ENCODE measurements at regions not wholly inside any gene's neighbourhood (a gene's known extent, or its start where the extent isn't known, plus 50 kb on each side); places are given as distances from the start of the nearest gene placed in this dataset.

DNA sequence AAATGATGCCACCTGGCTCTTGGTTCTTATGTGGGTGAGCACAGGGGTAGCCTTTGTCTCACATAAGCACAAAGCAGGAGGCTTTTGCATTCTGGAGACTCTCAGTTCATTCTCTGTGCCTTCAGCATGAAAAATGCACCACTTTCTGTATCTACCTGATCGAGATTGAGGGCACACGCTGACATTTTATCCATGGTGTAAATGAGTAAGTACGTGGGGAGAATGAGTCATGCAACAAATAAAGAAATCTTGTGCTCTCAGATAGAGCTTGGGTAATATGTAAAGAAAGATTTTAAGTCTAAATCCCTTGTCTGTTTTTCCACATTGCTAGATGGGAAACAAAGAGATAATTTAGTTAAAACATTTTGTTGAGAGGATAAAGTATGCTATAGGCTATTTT, 607.2 kb upstream of the WWC1 start:
- no peak for TF ChIP-seq EZH2 (IDR thresholded peaks at IDR 0.05; ENCODE audit: low read length)
- TF ChIP-seq, protein P1, sequence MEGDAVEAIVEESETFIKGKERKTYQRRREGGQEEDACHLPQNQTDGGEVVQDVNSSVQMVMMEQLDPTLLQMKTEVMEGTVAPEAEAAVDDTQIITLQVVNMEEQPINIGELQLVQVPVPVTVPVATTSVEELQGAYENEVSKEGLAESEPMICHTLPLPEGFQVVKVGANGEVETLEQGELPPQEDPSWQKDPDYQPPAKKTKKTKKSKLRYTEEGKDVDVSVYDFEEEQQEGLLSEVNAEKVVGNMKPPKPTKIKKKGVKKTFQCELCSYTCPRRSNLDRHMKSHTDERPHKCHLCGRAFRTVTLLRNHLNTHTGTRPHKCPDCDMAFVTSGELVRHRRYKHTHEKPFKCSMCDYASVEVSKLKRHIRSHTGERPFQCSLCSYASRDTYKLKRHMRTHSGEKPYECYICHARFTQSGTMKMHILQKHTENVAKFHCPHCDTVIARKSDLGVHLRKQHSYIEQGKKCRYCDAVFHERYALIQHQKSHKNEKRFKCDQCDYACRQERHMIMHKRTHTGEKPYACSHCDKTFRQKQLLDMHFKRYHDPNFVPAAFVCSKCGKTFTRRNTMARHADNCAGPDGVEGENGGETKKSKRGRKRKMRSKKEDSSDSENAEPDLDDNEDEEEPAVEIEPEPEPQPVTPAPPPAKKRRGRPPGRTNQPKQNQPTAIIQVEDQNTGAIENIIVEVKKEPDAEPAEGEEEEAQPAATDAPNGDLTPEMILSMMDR (optimal IDR thresholded peaks at IDR 0.05 in 1 of 3, IDR thresholded peaks at IDR 0.05 in 1 of 3, conservative IDR thresholded peaks at IDR 0.05 in 1 of 3; ENCODE audit: extremely low read depth in 1 of 3, insufficient read depth in 2 of 3, low read length in 3 of 3), result no peak
- no peaks in the 10 kb centered on the region for H4K20me1 ChIP-seq (ENCODE audit: control insufficient read depth, extremely low read depth, insufficient read depth, low read length)
- no peak overlapping the region for H3K4me2 ChIP-seq (ENCODE audit: control insufficient read depth, extremely low read depth, insufficient read depth, low read depth, low read length)
- H2AFZ ChIP-seq (ENCODE audit: control insufficient read depth, low read length), result no peak overlapping the region
- H3K27ac ChIP-seq (ENCODE audit: control insufficient read depth, insufficient read depth, low read length), result no peak overlapping the region
- H3K27me3 ChIP-seq (ENCODE audit: control insufficient read depth, extremely low read depth, insufficient read depth, low read length), result no peaks in the 10 kb centered on the region
- no peaks in the 10 kb centered on the region for H3K4me1 ChIP-seq (ENCODE audit: control insufficient read depth, extremely low read depth, insufficient read depth, low read length)
- dilution Hi-C loops (cut with MboI; ENCODE audit: extremely low pct_ligation_motif_present, low sequenced_read_pairs), result no loop called here
- no peak for DNase-seq (ENCODE audit: low read depth, low spot score)
- H3K79me2 ChIP-seq (ENCODE audit: control insufficient read depth, insufficient read depth, low read length), result no peaks in the 10 kb centered on the region
- no peaks in the 10 kb centered on the region for H3K9me3 ChIP-seq (ENCODE audit: control insufficient read depth, low read depth, low read length)
- H3K4me3 ChIP-seq (ENCODE audit: control insufficient read depth in 2 of 3, extremely low read depth in 1 of 3, insufficient read depth in 2 of 3, low read depth in 1 of 3, low read length in 3 of 3), result no peak overlapping the region
- no peaks in the 10 kb centered on the region for H3K36me3 ChIP-seq (ENCODE audit: control insufficient read depth in 2 of 2, extremely low read depth in 1 of 2, insufficient read depth in 2 of 2, low read length in 2 of 2)
- no peak for FAIRE-seq
- no peaks in the 10 kb centered on the region for H3K9me1 ChIP-seq (ENCODE audit: control insufficient read depth, extremely low read depth, insufficient read depth, low read length)
- H3K9ac ChIP-seq (ENCODE audit: control insufficient read depth, extremely low read depth, insufficient read depth, low read length), result no peak overlapping the region

DNA sequence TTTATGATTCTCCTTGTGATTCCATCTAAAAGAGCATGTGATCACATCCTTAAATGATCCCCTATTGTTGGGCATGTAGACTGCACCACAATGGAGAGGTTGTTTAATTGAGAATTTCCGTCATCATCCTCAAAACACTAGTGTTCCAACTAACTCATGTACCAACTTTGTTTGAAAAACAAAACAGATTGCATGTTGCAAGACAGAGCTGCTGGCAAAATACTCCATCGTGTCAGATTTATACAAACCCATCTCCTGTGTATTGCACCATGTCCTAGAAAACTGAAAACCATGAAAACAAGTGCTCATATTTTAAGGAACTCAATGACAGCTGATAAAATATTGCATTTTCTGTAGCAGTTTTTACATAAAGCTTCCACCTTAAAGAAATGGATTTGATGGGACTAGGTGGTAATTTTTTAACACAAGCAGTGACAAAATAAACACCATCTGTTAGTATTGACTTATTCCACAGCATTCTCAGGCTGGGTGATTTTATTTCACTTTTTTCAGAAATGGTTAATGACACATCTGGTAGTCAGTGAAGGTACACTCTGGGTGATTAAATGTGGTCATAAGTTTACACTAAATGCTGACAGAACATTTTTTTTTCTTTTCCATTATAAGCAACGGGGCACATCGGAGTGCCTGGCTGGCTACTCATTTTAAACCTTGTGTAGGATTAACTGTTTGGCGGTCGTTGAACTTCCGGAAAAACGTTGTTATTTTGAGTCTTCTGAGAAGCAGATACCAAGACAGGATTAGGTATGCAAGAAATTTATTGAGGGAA, 602.9 kb upstream of the WWC1 start:
- FAIRE-seq (peak; percentile 43), DNase-seq (ENCODE audit: low read depth, low spot score) (no peak)
- no peak overlapping the region for H3K4me2 ChIP-seq (ENCODE audit: control insufficient read depth, extremely low read depth, insufficient read depth, low read depth, low read length)
- H3K9me3 ChIP-seq (ENCODE audit: control insufficient read depth, low read depth, low read length), result no peaks in the 10 kb centered on the region
- no peaks in the 10 kb centered on the region for H4K20me1 ChIP-seq (ENCODE audit: control insufficient read depth, extremely low read depth, insufficient read depth, low read length)
- H3K36me3 ChIP-seq (ENCODE audit: control insufficient read depth in 2 of 2, extremely low read depth in 1 of 2, insufficient read depth in 2 of 2, low read length in 2 of 2), result no peaks in the 10 kb centered on the region
- no peak overlapping the region for H3K9ac ChIP-seq (ENCODE audit: control insufficient read depth, extremely low read depth, insufficient read depth, low read length)
- no peak overlapping the region for H2AFZ ChIP-seq (ENCODE audit: control insufficient read depth, low read length)
- H3K9me1 ChIP-seq (ENCODE audit: control insufficient read depth, extremely low read depth, insufficient read depth, low read length), result no peaks in the 10 kb centered on the region
- no peaks in the 10 kb centered on the region for H3K27me3 ChIP-seq (ENCODE audit: control insufficient read depth, extremely low read depth, insufficient read depth, low read length)
- H3K4me1 ChIP-seq (ENCODE audit: control insufficient read depth, extremely low read depth, insufficient read depth, low read length), result no peaks in the 10 kb centered on the region
- dilution Hi-C loops (cut with MboI; ENCODE audit: extremely low pct_ligation_motif_present, low sequenced_read_pairs), result no loop called here
- H3K27ac ChIP-seq (ENCODE audit: control insufficient read depth, insufficient read depth, low read length), result no peak overlapping the region
- H3K79me2 ChIP-seq (ENCODE audit: control insufficient read depth, insufficient read depth, low read length), result no peaks in the 10 kb centered on the region
- no peak overlapping the region for H3K4me3 ChIP-seq (ENCODE audit: control insufficient read depth in 2 of 3, extremely low read depth in 1 of 3, insufficient read depth in 2 of 3, low read depth in 1 of 3, low read length in 3 of 3)
- TF ChIP-seq EZH2 (IDR thresholded peaks at IDR 0.05; ENCODE audit: low read length), result no peak
- TF ChIP-seq, protein P1 (optimal IDR thresholded peaks at IDR 0.05 in 1 of 3, IDR thresholded peaks at IDR 0.05 in 1 of 3, conservative IDR thresholded peaks at IDR 0.05 in 1 of 3; ENCODE audit: extremely low read depth in 1 of 3, insufficient read depth in 2 of 3, low read length in 3 of 3), result no peak

Data from keratinocyte (primary cell).